K562 (cell line): ENCODE measurements at regions not wholly inside any gene's neighbourhood (a gene's known extent, or its start where the extent isn't known, plus 50 kb on each side); places are given as distances from the start of the nearest gene placed in this dataset.

ENCODE experiments used
- ATAC-seq: fragments of 200-7000 bp; cut with Tn5 transposase; 3 replicates; pipeline ENCODE4 v1.9.1; 2020; ENCODE audit warnings: moderate library complexity
- BruUV-seq: library from RNA; stranded (reverse); fragments of 400-500 nt; replicated peaks from 2 replicates; lab custom pipeline; 2021; lab: Mats Ljungman, UMichigan
- CTCF ChIA-PET: fragments of 300-600 bp; formaldehyde crosslinking; extraction: SDS; loops from one replicate; lab custom pipeline; 2021; ENCODE audit warnings: low intra/inter-chr PET ratio; lab: Yijun Ruan, JAX
- POLR2A ChIA-PET: fragments of 300-600, 350-650 bp; sonication (Branson Sonifier 250); formaldehyde crosslinking; extraction: SDS; loops from one replicate; lab custom pipeline; 2021; ENCODE audit warnings: antibody characterized with exemption, inconsistent platforms; lab: Yijun Ruan, JAX
- DNase-seq, 4 experiments: peaks; one replicate each; pipeline versions ENCODE4 v3.0.0 to v3.0.0-alpha.2; 2011 to 2018; ENCODE audit warnings: low spot score in 3 of 4, mixed read lengths in 3 of 4; ENCODE audit errors: extremely low read depth in 1 of 4
- FAIRE-seq: peaks from 2 replicates; lab custom pipeline; 2011; peaks lifted over from hg19 to GRCh38; lab: Jason Lieb, UNC
- H2AFZ ChIP-seq: 2 replicates; pipeline ENCODE4 v1.6.0; 2011; ENCODE audit warnings: low read depth, low read length, control low read depth, inconsistent platforms
- H3K27ac ChIP-seq: fragments of 200-600 bp; 3 replicates; pipeline ENCODE4 v1.8.0; 2011; ENCODE audit warnings: low read depth, mild to moderate bottlenecking, control low read depth, inconsistent platforms, low read length, moderate library complexity, mixed read lengths; ENCODE audit errors: extremely low read depth
- H3K27me3 ChIP-seq, 2 experiments: fragments of 300-600 bp in 1 of 2; 2 replicates in 1 of 2; 3 replicates in 1 of 2; pipeline versions ENCODE4 v1.6.0 to v1.8.0; 2011; ENCODE audit warnings: inconsistent platforms in 2 of 2, low read length in 2 of 2, mild to moderate bottlenecking in 1 of 2, mixed read lengths in 1 of 2, moderate library complexity in 1 of 2; ENCODE audit not compliant: control insufficient read depth in 2 of 2, insufficient read depth in 2 of 2
- H3K36me3 ChIP-seq: fragments of 300-600 bp; 3 replicates; pipeline ENCODE4 v1.8.0; 2011; ENCODE audit warnings: mild to moderate bottlenecking, low read length, inconsistent platforms; ENCODE audit not compliant: control insufficient read depth, insufficient read depth
- H3K4me1 ChIP-seq, 2 experiments: fragments of 200-600 bp in 1 of 2; replicated peaks in 1 of 2; 2 replicates in 1 of 2; 3 replicates in 1 of 2; pipeline versions ENCODE4 v1.5.1 to v1.8.0; 2011; ENCODE audit warnings: inconsistent platforms in 2 of 2, low read length in 2 of 2, mild to moderate bottlenecking in 1 of 2, mixed read lengths in 1 of 2, moderate library complexity in 1 of 2; ENCODE audit not compliant: control insufficient read depth in 2 of 2, insufficient read depth in 2 of 2
- H3K4me2 ChIP-seq: 2 replicates; pipeline ENCODE4 v1.6.1; 2011; ENCODE audit warnings: low read length, control low read depth, inconsistent platforms, mixed read lengths; ENCODE audit not compliant: insufficient read depth
- H3K4me3 ChIP-seq: fragments of 200-600 bp; sonication (generic), shearing (Covaris generic); 2 replicates; pipeline ENCODE4 v1.5.1; 2016; ENCODE audit warnings: control low read depth, inconsistent platforms
- H3K79me2 ChIP-seq: fragments of 200-600 bp; 3 replicates; pipeline ENCODE4 v1.8.0; 2011; ENCODE audit warnings: low read length, inconsistent platforms; ENCODE audit not compliant: control insufficient read depth, insufficient read depth
- H3K9ac ChIP-seq, 2 experiments: 2 replicates each; pipeline versions ENCODE4 v1.6.0 to v1.6.1; 2011; ENCODE audit warnings: low read depth in 2 of 2, low read length in 2 of 2, control low read depth in 1 of 2, inconsistent platforms in 1 of 2, mild to moderate bottlenecking in 1 of 2, mixed read lengths in 1 of 2; ENCODE audit not compliant: insufficient read depth in 1 of 2
- H3K9me1 ChIP-seq: one replicate; pipeline ENCODE4 v1.6.0; 2011; ENCODE audit warnings: inconsistent platforms, mild to moderate bottlenecking, low read length, moderate library complexity; ENCODE audit not compliant: control insufficient read depth, insufficient read depth
- H3K9me3 ChIP-seq: replicated peaks from 2 replicates; pipeline ENCODE4 v1.5.1; 2011; ENCODE audit warnings: low read depth, low read length, inconsistent platforms; ENCODE audit not compliant: control insufficient read depth, insufficient read depth
- H4K20me1 ChIP-seq: replicated peaks from 2 replicates; pipeline ENCODE4 v1.6.1; 2011; ENCODE audit warnings: low read length, inconsistent platforms, mixed read lengths; ENCODE audit not compliant: control insufficient read depth, insufficient read depth
- CSDE1 ChIP-seq, 2 experiments: fragments of 450-650 bp; IDR thresholded peaks; 2 replicates each; pipeline ENCODE4 v1.6.1; 2016; ENCODE audit warnings: mild to moderate bottlenecking in 1 of 2
- KLF13 ChIP-seq: fragments of 450-650 bp; IDR thresholded peaks from 2 replicates; pipeline ENCODE4 v1.6.1; 2016; ENCODE audit warnings: missing genetic modification characterization, low read depth, mild to moderate bottlenecking, missing compliant biosample characterization, moderate library complexity, borderline replicate concordance
- LCOR ChIP-seq: sonication (generic); formaldehyde crosslinking; IDR thresholded peaks from 2 replicates; pipeline ENCODE4 v1.8.0; 2022; ENCODE audit warnings: mild to moderate bottlenecking, missing genetic modification reagents
- MGA ChIP-seq: fragments of 450-650 bp; IDR thresholded peaks from 2 replicates; pipeline ENCODE4 v1.6.1; 2016; ENCODE audit warnings: mild to moderate bottlenecking, moderate library complexity
- TCF15 ChIP-seq: fragments of 250-450 bp; sonication (Bioruptor Pico); IDR thresholded peaks from 2 replicates; pipeline ENCODE4 v1.8.0; 2022; ENCODE audit warnings: moderate library complexity, mild to moderate bottlenecking, inconsistent platforms
- ZKSCAN1 ChIP-seq: fragments of 150-350 bp; IDR thresholded peaks from 2 replicates; pipeline ENCODE4 v1.6.1; 2016; ENCODE audit warnings: low read depth, low read length
- ZNF274 ChIP-seq: IDR thresholded peaks from 2 replicates; pipeline ENCODE4 v1.6.1; 2011; ENCODE audit warnings: low read depth, mild to moderate bottlenecking, low read length, moderate library complexity, borderline replicate concordance
- ZNF354B ChIP-seq: fragments of 250-450 bp; sonication (Bioruptor Pico); IDR thresholded peaks from 2 replicates; pipeline ENCODE4 v1.4.0; 2020
- ZNF584 ChIP-seq: fragments of 200-800 bp; sonication (Bioruptor generic); IDR thresholded peaks from 2 replicates; pipeline ENCODE4 v1.6.1; 2016; ENCODE audit warnings: low read depth, mild to moderate bottlenecking, missing genetic modification characterization, missing compliant biosample characterization
- in situ Hi-C: fragments of 300-500 bp; cut with MboI; formaldehyde crosslinking; loops from 4 replicates; pipeline ENCODE4 v1.15.0; 2018; ENCODE audit warnings: inconsistent platforms, mixed read lengths
- intact Hi-C: fragments of 100-400 bp; cut with micrococcal nuclease; formaldehyde crosslinking; loops from 2 replicates; pipeline ENCODE4 v1.14.2; 2022
- TF ChIP-seq, protein P1 (sequence below): fragments of 450-650 bp; conservative IDR thresholded peaks from 2 replicates; pipeline ENCODE4 v1.6.1; 2016; ENCODE audit warnings: missing genetic modification characterization, low read depth, mild to moderate bottlenecking, missing compliant biosample characterization, moderate library complexity

- ATAC-seq = no peak
- H3K27me3 ChIP-seq = no peaks in the 10 kb centered on the region
- H3K36me3 ChIP-seq = no peaks in the 10 kb centered on the region
- in situ Hi-C loops = no loop called here
- no peak for FAIRE-seq
- DNase-seq = no peak
- H3K9me1 ChIP-seq = no peaks in the 10 kb centered on the region
- no peak overlapping the region for H2AFZ ChIP-seq
- no peaks in the 10 kb centered on the region for H4K20me1 ChIP-seq
- H3K27ac ChIP-seq = no peak overlapping the region
- H3K9me3 ChIP-seq = peaks cover 10% of the 10 kb centered on the region
- H3K4me1 ChIP-seq = no peaks in the 10 kb centered on the region
- intact Hi-C loops = no loop called here
- no peak overlapping the region for H3K9ac ChIP-seq
- no peak overlapping the region for H3K4me2 ChIP-seq
- no TSS peak for BruUV-seq
- CTCF ChIA-PET = no interaction called here
- POLR2A ChIA-PET = interaction anchor here (0.7 kb wide), 1 partner anchor 8 kb away, joined by 3 read pairs; no protein-coding TSS in a partner anchor
- no peak overlapping the region for H3K4me3 ChIP-seq
- no peaks in the 10 kb centered on the region for H3K79me2 ChIP-seq
- TF ChIP-seq ZNF584 (CRISPR knock-in tag) (no peak), KLF13 (no peak), ZNF354B (CRISPR knock-in tag) (no peak), LCOR (CRISPR knock-in tag) (no peak), ZNF274 (no peak), ZKSCAN1 (no peak), TCF15 (CRISPR knock-in tag) (no peak), MGA (no peak), CSDE1 (IDR thresholded peaks at IDR 0.05) (no peak)
- TF ChIP-seq, protein P1, sequence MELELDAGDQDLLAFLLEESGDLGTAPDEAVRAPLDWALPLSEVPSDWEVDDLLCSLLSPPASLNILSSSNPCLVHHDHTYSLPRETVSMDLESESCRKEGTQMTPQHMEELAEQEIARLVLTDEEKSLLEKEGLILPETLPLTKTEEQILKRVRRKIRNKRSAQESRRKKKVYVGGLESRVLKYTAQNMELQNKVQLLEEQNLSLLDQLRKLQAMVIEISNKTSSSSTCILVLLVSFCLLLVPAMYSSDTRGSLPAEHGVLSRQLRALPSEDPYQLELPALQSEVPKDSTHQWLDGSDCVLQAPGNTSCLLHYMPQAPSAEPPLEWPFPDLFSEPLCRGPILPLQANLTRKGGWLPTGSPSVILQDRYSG (tag) = no peak
Observed at GRCh38 chr2:11976073-11976472, 229.6 kb downstream of the LPIN1 start.
